Left lung (tissue), 4 donors: ENCODE measurements at regions not wholly inside any gene's neighbourhood (a gene's known extent, or its start where the extent isn't known, plus 50 kb on each side); places are given as distances from the start of the nearest gene placed in this dataset.

ENCODE experiments used
- ATAC-seq: fragments of 200-7000 bp; cut with Tn5 transposase; one replicate; pipeline ENCODE4 v1.9.1; 2020; ENCODE audit warnings: moderate library complexity
- DNase-seq, 4 donors: peaks; one replicate each; pipeline ENCODE4 v3.0.0-alpha.2; 2013 to 2020
- H3K27ac ChIP-seq, 2 donors: fragments of 200-600 bp; sonication (generic) in 1 of 2; one replicate each; pipeline versions ENCODE4 v1.5.0 to v1.8.0; 2020 to 2021
- H3K27me3 ChIP-seq, 2 donors: fragments of 200-600 bp; sonication (generic) in 1 of 2; one replicate each; pipeline versions ENCODE4 v1.5.0 to v1.8.0; 2020 to 2021
- H3K36me3 ChIP-seq, 2 donors: fragments of 200-600 bp; sonication (generic) in 1 of 2; one replicate each; pipeline versions ENCODE4 v1.5.0 to v1.8.0; 2020 to 2021
- H3K4me1 ChIP-seq, 2 donors: fragments of 200-600 bp; one replicate each; pipeline ENCODE4 v1.8.0; 2021
- H3K4me3 ChIP-seq, 2 donors: fragments of 200-600 bp; sonication (generic) in 1 of 2; one replicate each; pipeline versions ENCODE4 v1.5.0 to v1.8.0; 2020 to 2021; ENCODE audit warnings: mild to moderate bottlenecking in 1 of 2
- H3K9me3 ChIP-seq, 2 donors: fragments of 200-600 bp; sonication (generic) in 1 of 2; one replicate each; pipeline versions ENCODE4 v1.5.0 to v1.8.0; 2020 to 2021
- CTCF ChIP-seq, 2 donors: fragments of 200-600 bp; sonication (generic) in 1 of 2; IDR thresholded peaks; one replicate each; pipeline versions ENCODE4 v1.5.0 to v1.8.0; 2021; ENCODE audit warnings: antibody characterized with exemption in 2 of 2
- intact Hi-C, 2 donors: fragments of 100-400 bp; cut with DNase I; formaldehyde crosslinking; loops; one replicate each; pipeline versions ENCODE4 v1.11.2 to v1.14.2; 2022
- donor health status: DM: no; HTN: yes; CAD: no.
- donor health status: DM: no; HTN: no; CAD: no.

DNA sequence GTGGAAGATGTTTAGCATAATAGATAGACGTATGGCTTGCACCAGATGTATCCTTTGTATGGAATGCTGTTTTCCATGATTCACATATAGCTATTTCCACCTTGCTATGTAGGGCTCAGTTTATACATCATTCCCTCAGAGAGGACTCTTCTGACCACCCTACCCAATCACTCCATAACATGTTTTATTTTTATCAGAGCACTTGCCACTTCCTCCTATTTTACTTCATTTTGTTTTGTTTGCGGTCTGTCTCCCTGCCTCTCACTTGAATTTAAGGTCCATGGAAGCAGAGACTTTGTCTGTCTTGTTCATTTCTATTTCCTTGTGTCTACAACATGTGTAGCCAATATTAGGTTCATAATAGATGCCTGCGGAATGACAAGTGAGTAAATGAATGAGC, 266.9 kb upstream of the CITED2 start:
- intact Hi-C loops = no loop called here
- ATAC-seq = no peak

DNA sequence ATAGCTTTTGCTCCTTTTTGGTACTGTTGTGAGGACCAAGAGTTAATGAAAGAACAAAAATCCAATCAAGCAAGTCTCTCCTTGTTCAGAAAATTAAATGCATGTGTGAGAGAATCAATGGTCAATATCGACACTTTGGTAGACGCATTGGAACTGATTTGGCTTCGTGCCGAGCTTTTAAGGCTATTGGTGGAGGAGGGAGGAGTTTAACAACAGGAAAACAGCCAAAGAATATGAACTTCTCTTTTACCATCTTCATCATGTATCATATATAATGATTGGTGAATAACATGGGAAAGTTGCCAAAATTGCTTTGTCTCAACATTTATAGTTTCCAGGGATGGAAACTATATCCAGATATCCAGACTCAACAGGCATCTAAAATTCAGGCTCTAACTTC, 266.5 kb upstream of the CITED2 start:
- DNase-seq = no peak
- intact Hi-C loops = no loop called here
- TF ChIP-seq CTCF (IDR thresholded peaks at IDR 0.05) = no peak
- H3K4me3 ChIP-seq = no peak overlapping the region
- peaks cover 0 to 23% of the 10 kb centered on the region in 2 donors for H3K4me1 ChIP-seq
- no peaks in the 10 kb centered on the region for H3K27me3 ChIP-seq
- no peak for ATAC-seq
- H3K9me3 ChIP-seq = no peaks in the 10 kb centered on the region
- H3K36me3 ChIP-seq = no peaks in the 10 kb centered on the region
- H3K27ac ChIP-seq = peak overlapping the region in 1 of 2 donors; percentile 65

More for the DNA sequence above, 266.9 kb upstream of the CITED2 start:
- no peak for TF ChIP-seq CTCF (IDR thresholded peaks at IDR 0.05)
- H3K9me3 ChIP-seq = no peaks in the 10 kb centered on the region
- H3K36me3 ChIP-seq = no peaks in the 10 kb centered on the region
- H3K27ac ChIP-seq = no peak overlapping the region
- no peak overlapping the region for H3K4me3 ChIP-seq
- peaks cover 0 to 23% of the 10 kb centered on the region in 2 donors for H3K4me1 ChIP-seq
- no peaks in the 10 kb centered on the region for H3K27me3 ChIP-seq
- DNase-seq = no peak

- no peak for ATAC-seq
- H3K9me3 ChIP-seq = no peaks in the 10 kb centered on the region
- no peaks in the 10 kb centered on the region for H3K27me3 ChIP-seq
- intact Hi-C loops = no loop called here
- no peak overlapping the region for H3K4me3 ChIP-seq
- H3K36me3 ChIP-seq = no peaks in the 10 kb centered on the region
- peak overlapping the region in 1 of 2 donors; percentile 65 for H3K27ac ChIP-seq
- no peak for TF ChIP-seq CTCF (IDR thresholded peaks at IDR 0.05)
- H3K4me1 ChIP-seq = peaks cover 0 to 23% of the 10 kb centered on the region in 2 donors
- DNase-seq = no peak
Measured at GRCh38 chr6:139640448-139640847, 266.0 kb upstream of the CITED2 start.

GRCh38 chr6:139639507-139639906, 265.1 kb upstream of the CITED2 start:
- intact Hi-C loops = no loop called here

More at GRCh38 chr6:139639507-139639906, 265.1 kb upstream of the CITED2 start:
- no peaks in the 10 kb centered on the region for H3K27me3 ChIP-seq
- H3K36me3 ChIP-seq = no peaks in the 10 kb centered on the region
- no peak for TF ChIP-seq CTCF (IDR thresholded peaks at IDR 0.05)
- H3K9me3 ChIP-seq = no peaks in the 10 kb centered on the region
- H3K27ac ChIP-seq = peak overlapping the region; percentile 23 to 65
- no peak overlapping the region for H3K4me3 ChIP-seq
- DNase-seq (no peak), ATAC-seq (peak; percentile 88)
- peaks cover 0 to 23% of the 10 kb centered on the region in 2 donors for H3K4me1 ChIP-seq
